ENCODE measurements at regions not wholly inside any gene's neighbourhood (a gene's known extent, or its start where the extent isn't known, plus 50 kb on each side); places are given as distances from the start of the nearest gene placed in this dataset.

GRCh38 chr19:28556371-28556770, 656.6 kb downstream of the UQCRFS1 start:
- ChIA-PET POLR2A (ENCODE audit: unreplicated experiment) (no interaction called here), CTCF (no interaction called here)
- no peak overlapping the region for H3K27ac ChIP-seq
- H3K9me3 ChIP-seq (ENCODE audit: insufficient read depth, low read depth), result no peaks in the 10 kb centered on the region
- no TSS peak for BruUV-seq (replicated peaks)
- no peak overlapping the region for H3K4me3 ChIP-seq
- intact Hi-C loops (cut with micrococcal nuclease; ENCODE audit: unreplicated experiment), result no loop called here
- no peaks in the 10 kb centered on the region for H3K9me2 ChIP-seq (ENCODE audit: insufficient read depth)
- no peaks in the 10 kb centered on the region for H3K4me1 ChIP-seq (replicated peaks; ENCODE audit: insufficient read depth)
- TF ChIP-seq EZH2 (IDR thresholded peaks at IDR 0.05; ENCODE audit: low read depth) (no peak), CTCF (conservative IDR thresholded peaks at IDR 0.05) (no peak)
- H2AFZ ChIP-seq, result no peak overlapping the region
- H4K20me1 ChIP-seq (ENCODE audit: insufficient read depth), result no peaks in the 10 kb centered on the region
- no peaks in the 10 kb centered on the region for H3K79me2 ChIP-seq (ENCODE audit: low read depth)
- H3K4me2 ChIP-seq, result no peak overlapping the region
- DNase-seq, result no peak
- no peaks in the 10 kb centered on the region for H3F3A ChIP-seq (ENCODE audit: insufficient read depth, low read depth)
- H3K27me3 ChIP-seq (ENCODE audit: insufficient read depth, low read depth), result peaks cover 12% of the 10 kb centered on the region; the same call in 1 of the 2 replicates
- H3K36me3 ChIP-seq (ENCODE audit: low read depth), result no peaks in the 10 kb centered on the region

GRCh38 chr19:28555317-28555716, 657.6 kb downstream of the UQCRFS1 start:
- intact Hi-C loops (cut with micrococcal nuclease; ENCODE audit: unreplicated experiment), result no loop called here
- no peaks in the 10 kb centered on the region for H3K9me2 ChIP-seq (ENCODE audit: insufficient read depth)
- H3K4me3 ChIP-seq, result no peak overlapping the region
- POLR2A ChIA-PET (ENCODE audit: unreplicated experiment), result no interaction called here
- H3K4me2 ChIP-seq, result no peak overlapping the region
- H2AFZ ChIP-seq, result no peak overlapping the region
- H3K27ac ChIP-seq, result no peak overlapping the region
- no peaks in the 10 kb centered on the region for H3F3A ChIP-seq (ENCODE audit: insufficient read depth, low read depth)
- no peaks in the 10 kb centered on the region for H3K36me3 ChIP-seq (ENCODE audit: low read depth)
- no peaks in the 10 kb centered on the region for H3K9me3 ChIP-seq (ENCODE audit: insufficient read depth, low read depth)
- no peaks in the 10 kb centered on the region for H4K20me1 ChIP-seq (ENCODE audit: insufficient read depth)
- H3K27me3 ChIP-seq (ENCODE audit: insufficient read depth, low read depth), result peaks cover 21% of the 10 kb centered on the region; the same call in 1 of the 2 replicates
- BruUV-seq (replicated peaks), result no TSS peak
- CTCF ChIA-PET, result no interaction called here
- no peaks in the 10 kb centered on the region for H3K4me1 ChIP-seq (replicated peaks; ENCODE audit: insufficient read depth)
- DNase-seq, result no peak
- no peak for TF ChIP-seq CTCF (conservative IDR thresholded peaks at IDR 0.05)
- TF ChIP-seq EZH2 (IDR thresholded peaks at IDR 0.05; ENCODE audit: low read depth), result no peak
- no peaks in the 10 kb centered on the region for H3K79me2 ChIP-seq (ENCODE audit: low read depth)

GRCh38 chr19:28554321-28555091, 658.4 kb downstream of the UQCRFS1 start:
- peaks cover 28% of the 10 kb centered on the region for H3K27me3 ChIP-seq (ENCODE audit: insufficient read depth, low read depth)
- H3K4me1 ChIP-seq (replicated peaks; ENCODE audit: insufficient read depth), result no peaks in the 10 kb centered on the region
- no peak overlapping the region for H3K4me2 ChIP-seq
- H3K4me3 ChIP-seq, result no peak overlapping the region
- ChIA-PET CTCF (no interaction called here), POLR2A (ENCODE audit: unreplicated experiment) (no interaction called here)
- no peak overlapping the region for H2AFZ ChIP-seq
- no peak for DNase-seq
- no peaks in the 10 kb centered on the region for H3K9me3 ChIP-seq (ENCODE audit: insufficient read depth, low read depth)
- intact Hi-C loops (cut with micrococcal nuclease; ENCODE audit: unreplicated experiment), result no loop called here
- no TSS peak for BruUV-seq (replicated peaks)
- no peaks in the 10 kb centered on the region for H3F3A ChIP-seq (ENCODE audit: insufficient read depth, low read depth)
- TF ChIP-seq EZH2 (IDR thresholded peaks at IDR 0.05; ENCODE audit: low read depth) (no peak), CTCF (conservative IDR thresholded peaks at IDR 0.05) (no peak)
- H3K36me3 ChIP-seq (ENCODE audit: low read depth), result no peaks in the 10 kb centered on the region
- no peaks in the 10 kb centered on the region for H3K9me2 ChIP-seq (ENCODE audit: insufficient read depth)
- no peaks in the 10 kb centered on the region for H3K79me2 ChIP-seq (ENCODE audit: low read depth)
- no peaks in the 10 kb centered on the region for H4K20me1 ChIP-seq (ENCODE audit: insufficient read depth)
- no peak overlapping the region for H3K27ac ChIP-seq

Measured in PC-9 (cell line).